Skin epidermis (tissue), 12 donors: ENCODE measurements at regions not wholly inside any gene's neighbourhood (a gene's known extent, or its start where the extent isn't known, plus 50 kb on each side); places are given as distances from the start of the nearest gene placed in this dataset.
"Not testable (repeated sequence)": the region's sequence is repeated elsewhere in the genome, so short reads cannot be mapped to it uniquely, and the experiment has no call there.

Experiments
- H3K27ac ChIP-seq, 21 experiments: fragments of 200-600 bp; sonication (generic) in 11 of 21; one replicate each; pipeline ENCODE4 v1.5.0; 2020; ENCODE audit warnings: mild to moderate bottlenecking in 3 of 21, inconsistent platforms in 2 of 21, moderate library complexity in 2 of 21
- H3K4me3 ChIP-seq, 7 experiments: fragments of 200-600 bp; sonication (generic) in 2 of 7; one replicate each; pipeline ENCODE4 v1.5.0; 2020; ENCODE audit warnings: inconsistent platforms in 2 of 7, mild to moderate bottlenecking in 2 of 7, moderate library complexity in 1 of 7

DNA sequence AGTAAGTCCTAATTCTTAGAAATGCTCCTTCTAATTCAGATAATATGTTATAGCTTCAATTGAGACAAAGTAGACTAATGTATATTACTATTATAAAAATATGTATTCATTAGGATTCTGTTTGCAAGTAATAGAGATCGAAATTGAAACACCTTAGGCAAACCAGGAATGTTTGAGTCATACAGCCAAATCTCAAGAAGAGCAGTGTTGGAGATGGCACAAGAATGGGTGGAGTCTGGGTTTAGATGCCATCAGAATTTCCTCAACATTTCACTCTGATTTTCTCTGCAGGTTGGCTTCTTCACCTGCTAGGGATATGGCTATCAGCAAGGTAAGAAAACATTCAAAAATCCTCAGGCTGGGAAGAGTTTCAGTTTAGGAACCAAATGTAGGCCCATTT, 405.4 kb downstream of the CCDC85A start:
- Histone ChIP-seq H3K4me3 (no peak overlapping the region), H3K27ac (no peak overlapping the region)

GRCh38 chr2:56589835-56590234, 406.0 kb downstream of the CCDC85A start:
- H3K4me3 ChIP-seq, result no peak overlapping the region
- H3K27ac ChIP-seq, result no peak overlapping the region

DNA sequence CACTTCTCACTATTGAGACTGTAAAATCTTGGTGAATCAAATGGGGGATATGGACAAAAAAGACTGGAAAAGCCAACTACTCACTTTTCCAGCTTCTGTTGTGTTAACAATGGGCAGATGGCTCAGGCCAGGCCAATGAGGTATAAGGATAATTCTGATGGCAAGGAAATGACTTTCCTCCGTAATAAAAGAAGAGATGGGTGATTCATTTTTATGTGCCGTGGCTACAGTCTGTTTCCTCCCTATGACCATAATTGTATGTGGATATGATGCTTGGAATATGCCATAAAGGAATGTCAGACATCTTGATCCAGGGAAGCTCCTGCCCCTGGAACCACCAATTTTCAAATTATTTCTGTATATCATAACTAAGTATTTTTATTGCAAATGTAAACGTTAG, 406.8 kb downstream of the CCDC85A start:
- no peak overlapping the region for H3K4me3 ChIP-seq

GRCh38 chr2:56606086-56606485, 422.3 kb downstream of the CCDC85A start:
- H3K27ac ChIP-seq, H3K4me3 ChIP-seq: not testable (repeated sequence)

More for the DNA sequence above, 406.8 kb downstream of the CCDC85A start:
- H3K27ac ChIP-seq, result no peak overlapping the region

GRCh38 chr2:56613254-56613653, 429.5 kb downstream of the CCDC85A start:
- Histone ChIP-seq H3K27ac (no peak overlapping the region), H3K4me3 (no peak overlapping the region)

GRCh38 chr2:56613920-56614319, 430.1 kb downstream of the CCDC85A start:
- Histone ChIP-seq H3K4me3 (no peak overlapping the region), H3K27ac (no peak overlapping the region)

- no peak overlapping the region for H3K27ac ChIP-seq
- H3K4me3 ChIP-seq, result no peak overlapping the region
Observed at GRCh38 chr2:56615760-56616159, 432.0 kb downstream of the CCDC85A start.

DNA sequence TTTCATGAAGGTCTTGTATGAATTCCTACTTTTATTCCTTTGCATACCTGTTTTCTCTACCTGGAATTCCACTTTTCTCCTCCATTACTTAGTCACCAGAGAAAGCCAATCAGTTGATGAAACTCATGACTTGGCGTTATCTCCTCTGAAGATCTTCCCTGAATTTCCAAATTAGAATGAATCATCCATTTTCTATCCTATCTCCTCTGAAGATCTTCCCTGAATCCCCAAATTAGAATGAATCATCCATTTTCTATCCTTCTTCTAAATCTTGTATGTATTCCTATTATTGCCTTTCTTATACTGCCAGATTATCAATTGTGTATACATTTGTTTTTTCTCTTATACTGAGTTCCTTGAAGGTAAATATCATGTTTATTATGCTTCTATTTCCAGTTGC, 440.4 kb downstream of the CCDC85A start:
- Histone ChIP-seq H3K27ac (no peak overlapping the region), H3K4me3 (no peak overlapping the region)

DNA sequence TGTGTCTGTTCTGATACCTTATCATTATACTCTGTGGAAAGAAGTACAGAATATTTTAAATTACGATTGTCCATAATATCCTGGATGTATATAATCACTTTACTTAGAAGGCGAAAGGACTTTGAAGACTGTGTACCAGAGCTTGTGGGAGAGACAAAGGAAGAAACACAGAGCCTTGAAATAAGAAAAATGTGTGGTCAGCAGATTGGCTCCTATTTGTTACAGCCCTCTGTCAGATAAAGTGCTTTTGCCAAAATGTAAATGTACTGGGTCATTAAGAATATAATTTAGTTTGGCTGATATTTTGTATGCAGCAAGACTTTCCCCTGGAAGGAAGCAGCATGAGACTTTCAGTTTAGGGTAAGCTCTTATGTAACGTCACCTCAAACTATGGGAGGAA, 443.1 kb downstream of the CCDC85A start:
- Histone ChIP-seq H3K4me3 (no peak overlapping the region), H3K27ac (no peak overlapping the region)

GRCh38 chr2:56630286-56630685, 446.5 kb downstream of the CCDC85A start:
- no peak overlapping the region for H3K4me3 ChIP-seq
- no peak overlapping the region for H3K27ac ChIP-seq

DNA sequence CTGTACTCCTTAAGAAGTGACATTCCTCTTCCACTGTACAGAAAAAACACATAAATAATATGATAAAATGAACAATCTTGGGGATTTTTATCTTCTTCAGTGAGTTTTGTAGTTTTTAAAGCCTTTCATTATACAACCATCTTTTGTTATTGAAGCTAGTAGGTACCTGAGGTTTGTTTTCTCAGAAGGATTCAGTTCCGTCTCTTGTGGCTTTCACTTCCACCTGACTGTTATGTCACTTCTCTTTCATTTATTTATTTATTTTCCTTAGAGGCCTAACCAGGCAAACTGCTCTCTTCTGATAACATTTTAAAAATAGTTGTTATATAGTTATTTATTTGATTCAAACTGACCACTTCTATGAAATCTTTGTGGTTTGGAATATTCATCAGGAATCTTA, 464.2 kb downstream of the CCDC85A start:
- Histone ChIP-seq H3K27ac (no peak overlapping the region), H3K4me3 (no peak overlapping the region)

DNA sequence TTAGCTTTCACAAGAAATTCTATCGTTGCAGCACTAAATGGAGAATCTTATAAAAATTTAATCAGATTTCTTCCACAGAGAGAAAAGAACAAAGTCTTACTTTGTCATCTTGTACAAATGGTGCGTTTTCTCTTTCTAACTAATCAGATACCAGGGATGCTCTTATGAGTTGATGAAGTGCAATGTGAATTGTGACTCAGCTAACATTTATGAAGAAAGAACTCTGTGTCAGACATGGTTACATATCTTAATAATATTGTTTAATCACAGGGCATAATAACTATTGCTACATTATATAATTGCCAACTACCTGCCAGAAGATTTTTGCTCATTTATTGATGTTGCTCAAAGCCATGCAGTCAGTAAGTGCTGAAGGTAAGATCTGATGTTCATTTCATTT, 465.0 kb downstream of the CCDC85A start:
- Histone ChIP-seq H3K27ac (no peak overlapping the region), H3K4me3 (no peak overlapping the region)

DNA sequence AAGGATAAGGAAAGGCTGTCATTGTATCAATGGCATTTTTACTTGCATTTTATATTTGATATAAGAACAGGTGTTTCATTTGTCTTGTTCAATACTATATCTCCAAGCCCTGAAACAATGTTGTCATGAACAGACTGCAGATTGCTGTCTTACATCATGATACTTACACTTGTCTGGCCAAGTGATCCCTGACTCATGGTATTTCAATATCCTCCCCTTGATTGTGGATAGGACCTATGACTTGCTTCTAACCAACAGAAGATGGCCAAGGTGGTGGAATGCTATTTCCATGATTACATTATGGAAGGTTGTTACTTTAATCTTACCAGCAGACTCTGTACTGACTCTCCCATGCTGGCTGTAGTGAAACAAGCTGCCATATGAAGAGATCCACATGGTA, 471.1 kb downstream of the CCDC85A start:
- no peak overlapping the region for H3K27ac ChIP-seq
- H3K4me3 ChIP-seq, result no peak overlapping the region

DNA sequence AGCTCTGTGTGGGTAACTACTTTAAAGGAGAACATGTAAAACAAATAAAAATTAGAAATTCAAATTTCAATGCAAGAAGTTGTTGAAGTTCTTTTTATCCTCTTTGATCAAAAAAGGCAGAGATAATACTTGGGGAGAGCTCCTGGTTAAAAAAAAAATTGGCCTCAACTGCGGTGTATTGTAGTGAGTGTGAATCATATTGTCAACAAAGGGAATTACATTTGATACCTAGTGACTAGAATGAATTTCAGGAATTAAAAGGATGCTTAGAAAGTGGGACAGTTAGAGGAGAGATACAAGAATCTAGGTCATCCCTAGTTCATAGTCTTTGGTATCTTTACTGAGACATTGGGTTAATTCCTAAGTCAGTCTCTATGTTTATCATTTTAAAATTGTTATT, 473.0 kb downstream of the CCDC85A start:
- H3K4me3 ChIP-seq, result no peak overlapping the region
- H3K27ac ChIP-seq, result no peak overlapping the region

DNA sequence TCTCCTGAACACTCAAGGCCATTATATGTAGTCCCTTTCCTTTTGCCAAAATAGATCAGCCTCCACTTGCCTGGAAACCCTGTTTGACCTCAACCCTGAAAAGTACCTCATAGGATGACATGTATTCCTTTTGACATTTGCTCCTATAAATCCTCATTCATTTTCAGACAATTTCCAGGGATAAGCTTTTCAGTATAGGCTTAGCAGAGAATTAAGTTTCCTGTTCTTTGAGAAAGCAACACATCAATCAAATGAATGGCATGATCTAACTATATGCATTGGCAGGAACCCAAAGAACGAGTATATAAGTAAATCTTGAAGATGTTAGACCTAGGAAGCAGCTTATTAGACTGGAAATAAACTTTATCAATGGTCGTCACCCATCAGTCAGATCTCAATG, 483.0 kb downstream of the CCDC85A start:
- no peak overlapping the region for H3K27ac ChIP-seq
- no peak overlapping the region for H3K4me3 ChIP-seq

GRCh38 chr2:56671973-56672569, 488.3 kb downstream of the CCDC85A start:
- Histone ChIP-seq H3K4me3 (no peak overlapping the region), H3K27ac (no peak overlapping the region)

GRCh38 chr2:56674084-56674483, 490.3 kb downstream of the CCDC85A start:
- Histone ChIP-seq H3K27ac (no peak overlapping the region), H3K4me3 (no peak overlapping the region)

DNA sequence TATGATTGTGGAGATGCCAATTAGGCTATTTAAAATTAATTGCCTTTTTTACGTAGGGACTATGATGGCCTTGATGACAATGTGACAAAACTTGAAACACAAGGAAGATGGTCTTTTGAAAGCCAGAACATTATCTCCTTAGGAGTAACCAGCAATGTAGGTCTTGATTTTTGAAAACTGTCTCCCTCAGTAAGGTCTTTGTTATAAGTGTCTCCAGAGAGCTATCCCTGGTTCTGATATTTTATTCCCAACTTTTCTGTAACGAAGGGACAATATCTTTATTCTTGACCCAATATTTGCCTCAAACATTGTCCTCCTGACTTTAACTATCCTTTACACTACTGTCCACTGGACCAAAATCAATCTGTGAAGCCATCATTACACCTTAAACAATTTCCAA, 493.2 kb downstream of the CCDC85A start:
- Histone ChIP-seq H3K4me3 (no peak overlapping the region), H3K27ac (no peak overlapping the region)

DNA sequence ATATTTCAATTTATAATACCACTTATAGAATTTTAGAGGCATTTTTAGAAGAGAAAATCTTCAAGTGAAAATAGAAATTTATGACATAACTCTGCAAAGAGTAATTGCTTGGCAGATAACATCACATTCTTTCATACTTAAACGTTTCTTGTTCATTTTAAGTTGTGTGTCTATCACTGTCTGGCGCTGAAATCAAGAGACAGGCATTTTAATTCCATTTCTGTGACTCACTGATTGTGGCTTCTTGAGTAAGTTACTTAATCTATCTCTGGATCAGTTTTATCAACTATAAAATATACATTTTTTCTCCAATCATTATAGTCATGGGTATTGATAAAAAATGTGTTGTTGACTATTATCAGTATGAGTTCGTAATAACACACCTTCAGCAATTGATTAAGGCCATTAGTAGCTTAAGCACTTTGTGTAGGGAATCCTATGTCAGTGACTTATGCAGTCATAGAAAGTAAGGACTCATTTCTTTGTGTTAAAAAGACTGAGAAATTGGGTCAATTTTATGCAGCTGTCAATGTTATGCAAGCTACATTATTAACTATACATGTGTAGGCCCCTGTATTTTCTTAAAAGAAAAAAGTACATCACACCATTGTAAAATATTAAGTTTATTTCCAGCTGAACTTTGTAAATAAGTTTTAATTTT, 497.3 kb downstream of the CCDC85A start:
- Histone ChIP-seq H3K27ac (no peak overlapping the region), H3K4me3 (no peak overlapping the region)

DNA sequence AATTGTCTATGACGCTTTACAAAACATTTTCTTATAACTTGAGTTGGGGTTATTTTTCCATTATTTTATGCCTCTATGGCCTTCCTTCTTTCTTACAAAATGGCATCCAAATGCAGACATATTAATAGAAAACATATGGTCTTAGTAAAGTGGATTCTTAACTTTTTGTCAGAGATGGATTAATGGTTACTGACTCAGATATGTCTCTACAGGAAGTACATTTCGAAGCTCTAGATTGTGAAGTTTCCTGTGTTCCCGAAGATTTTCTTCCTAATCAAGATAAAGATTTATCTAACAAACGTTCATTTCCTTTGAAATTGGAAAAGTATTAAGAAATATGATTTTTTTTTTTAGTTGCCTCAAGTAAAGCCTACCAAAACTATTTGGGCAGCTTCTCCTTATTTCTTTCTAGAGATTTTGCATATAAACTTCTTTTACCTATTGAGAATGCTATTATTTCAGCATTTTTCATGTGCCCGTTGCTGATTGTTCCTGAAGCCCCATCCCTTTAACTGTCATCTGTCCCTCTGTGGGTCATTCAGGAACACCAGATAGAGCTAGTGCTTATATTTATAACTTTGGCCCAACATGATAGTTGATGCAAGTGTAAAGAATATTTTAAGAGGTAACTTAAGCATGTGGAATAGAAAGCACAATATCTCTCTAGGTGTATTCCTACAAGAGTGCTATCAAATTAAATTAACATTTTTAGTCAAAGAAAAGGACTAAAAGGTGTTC, 498.0 kb downstream of the CCDC85A start:
- no peak overlapping the region for H3K4me3 ChIP-seq
- no peak overlapping the region for H3K27ac ChIP-seq

- Histone ChIP-seq H3K27ac (no peak overlapping the region), H3K4me3 (no peak overlapping the region)
Observed at GRCh38 chr2:56682397-56682760, 498.6 kb downstream of the CCDC85A start.
